ENCODE measurements at regions not wholly inside any gene's neighbourhood (a gene's known extent, or its start where the extent isn't known, plus 50 kb on each side); places are given as distances from the start of the nearest gene placed in this dataset.

DNA sequence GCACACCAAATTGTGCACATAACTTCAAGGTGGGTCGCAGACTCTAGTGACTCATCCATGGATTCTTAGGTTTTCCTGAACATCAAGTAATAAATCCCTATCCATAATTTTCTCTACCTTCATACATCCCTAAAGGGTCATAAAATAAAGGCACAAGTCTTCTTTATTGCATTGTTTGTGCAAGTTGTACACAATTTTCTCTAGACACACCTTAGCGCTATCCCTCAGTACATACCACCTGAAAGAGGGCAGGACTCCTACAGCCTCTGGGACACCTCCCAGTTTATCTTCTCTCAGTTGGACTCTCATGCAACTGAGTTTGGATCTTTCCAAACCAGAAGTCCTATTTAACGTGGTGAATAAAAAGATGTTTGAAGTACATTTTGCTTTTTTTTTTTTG is 168.5 kb upstream of the BMP4 start:
- TF ChIP-seq POLR2AphosphoS5 (IDR thresholded peaks at IDR 0.05), result no peak
- TF ChIP-seq, protein P1, sequence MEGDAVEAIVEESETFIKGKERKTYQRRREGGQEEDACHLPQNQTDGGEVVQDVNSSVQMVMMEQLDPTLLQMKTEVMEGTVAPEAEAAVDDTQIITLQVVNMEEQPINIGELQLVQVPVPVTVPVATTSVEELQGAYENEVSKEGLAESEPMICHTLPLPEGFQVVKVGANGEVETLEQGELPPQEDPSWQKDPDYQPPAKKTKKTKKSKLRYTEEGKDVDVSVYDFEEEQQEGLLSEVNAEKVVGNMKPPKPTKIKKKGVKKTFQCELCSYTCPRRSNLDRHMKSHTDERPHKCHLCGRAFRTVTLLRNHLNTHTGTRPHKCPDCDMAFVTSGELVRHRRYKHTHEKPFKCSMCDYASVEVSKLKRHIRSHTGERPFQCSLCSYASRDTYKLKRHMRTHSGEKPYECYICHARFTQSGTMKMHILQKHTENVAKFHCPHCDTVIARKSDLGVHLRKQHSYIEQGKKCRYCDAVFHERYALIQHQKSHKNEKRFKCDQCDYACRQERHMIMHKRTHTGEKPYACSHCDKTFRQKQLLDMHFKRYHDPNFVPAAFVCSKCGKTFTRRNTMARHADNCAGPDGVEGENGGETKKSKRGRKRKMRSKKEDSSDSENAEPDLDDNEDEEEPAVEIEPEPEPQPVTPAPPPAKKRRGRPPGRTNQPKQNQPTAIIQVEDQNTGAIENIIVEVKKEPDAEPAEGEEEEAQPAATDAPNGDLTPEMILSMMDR (IDR thresholded peaks at IDR 0.05), result no peak
